IMR-90 (cell line): ENCODE measurements at regions not wholly inside any gene's neighbourhood (a gene's known extent, or its start where the extent isn't known, plus 50 kb on each side); places are given as distances from the start of the nearest gene placed in this dataset.

Experiments
- ATAC-seq: fragments of 200-7000 bp; cut with Tn5 transposase; 2 replicates; pipeline ENCODE4 v1.9.1; 2020; ENCODE audit warnings: low read depth, mild to moderate bottlenecking, moderate library complexity
- BruUV-seq: library from RNA; stranded (reverse); fragments of 400-500 nt; replicated peaks from 2 replicates; lab custom pipeline; 2021; lab: Mats Ljungman, UMichigan
- CTCF ChIA-PET: fragments of 300-600 bp; formaldehyde crosslinking; extraction: SDS; loops from one replicate; lab custom pipeline; 2021; ENCODE audit warnings: antibody characterized with exemption; lab: Yijun Ruan, JAX
- POLR2A ChIA-PET: fragments of 300-600 bp; sonication (Branson Sonifier 250); formaldehyde crosslinking; loops from one replicate; lab custom pipeline; 2022; ENCODE audit warnings: antibody characterized with exemption; ENCODE audit not compliant: unreplicated experiment; lab: Charles Lee
- DNase-seq: peaks from one replicate; pipeline ENCODE4 v3.0.0; 2013
- H2AFZ ChIP-seq: replicated peaks from 2 replicates; pipeline ENCODE3; 2013; ENCODE audit warnings: low read length, mild to moderate bottlenecking; ENCODE audit not compliant: poor library complexity
- H2AK5ac ChIP-seq: 2 replicates; pipeline ENCODE4 v1.6.1; 2013; ENCODE audit warnings: low read depth, low read length, inconsistent platforms
- H2AK9ac ChIP-seq: replicated peaks from 2 replicates; pipeline ENCODE3; 2013; ENCODE audit warnings: mild to moderate bottlenecking, low read depth, low read length, moderate library complexity; ENCODE audit not compliant: poor library complexity
- H2BK120ac ChIP-seq: 2 replicates; pipeline ENCODE4 v1.6.1; 2013; ENCODE audit warnings: low read depth, low read length, inconsistent platforms
- H2BK15ac ChIP-seq: 3 replicates; pipeline ENCODE4 v1.6.1; 2013; ENCODE audit warnings: low read depth, low read length, inconsistent platforms
- H2BK20ac ChIP-seq: 2 replicates; pipeline ENCODE4 v1.6.1; 2013; ENCODE audit warnings: low read depth, mild to moderate bottlenecking, inconsistent platforms, low read length, moderate library complexity
- H2BK5ac ChIP-seq: 2 replicates; pipeline ENCODE4 v1.6.1; 2013; ENCODE audit warnings: mild to moderate bottlenecking, low read depth, low read length, inconsistent platforms; ENCODE audit not compliant: poor library complexity, severe bottlenecking
- H3K14ac ChIP-seq: replicated peaks from 2 replicates; pipeline ENCODE4 v1.6.1; 2013; ENCODE audit warnings: low read depth, low read length, inconsistent platforms
- H3K18ac ChIP-seq: 2 replicates; pipeline ENCODE4 v1.6.1; 2013; ENCODE audit warnings: low read depth, low read length, control low read depth
- H3K23ac ChIP-seq: 2 replicates; pipeline ENCODE4 v1.6.1; 2013; ENCODE audit warnings: low read depth, low read length, inconsistent platforms
- H3K27ac ChIP-seq: 2 replicates; pipeline ENCODE4 v1.5.1; 2013; ENCODE audit warnings: mild to moderate bottlenecking, control low read depth, low read length; ENCODE audit not compliant: insufficient read depth
- H3K27me3 ChIP-seq: 2 replicates; pipeline ENCODE4 v1.6.1; 2013; ENCODE audit warnings: low read length; ENCODE audit not compliant: control insufficient read depth, insufficient read depth
- H3K36me3 ChIP-seq: 2 replicates; pipeline ENCODE4 v1.6.1; 2013; ENCODE audit warnings: low read length, mixed read lengths; ENCODE audit not compliant: control insufficient read depth, insufficient read depth
- H3K4ac ChIP-seq: 2 replicates; pipeline ENCODE4 v1.6.1; 2013; ENCODE audit warnings: low read depth, low read length, inconsistent platforms
- H3K4me1 ChIP-seq: 2 replicates; pipeline ENCODE4 v1.6.1; 2013; ENCODE audit warnings: low read length, mixed read lengths; ENCODE audit not compliant: control insufficient read depth, insufficient read depth
- H3K4me2 ChIP-seq: 2 replicates; pipeline ENCODE4 v1.6.1; 2013; ENCODE audit warnings: low read depth, mild to moderate bottlenecking, control low read depth, low read length, moderate library complexity
- H3K4me3 ChIP-seq: 2 replicates; pipeline ENCODE4 v1.5.1; 2013; ENCODE audit warnings: low read depth, mild to moderate bottlenecking, control low read depth, low read length, moderate library complexity; ENCODE audit not compliant: insufficient read depth
- H3K56ac ChIP-seq: 2 replicates; pipeline ENCODE4 v1.6.1; 2013; ENCODE audit warnings: low read length, inconsistent platforms; ENCODE audit not compliant: insufficient read depth; ENCODE audit errors: extremely low read depth
- H3K79me1 ChIP-seq, 2 experiments: 2 replicates each; pipeline ENCODE4 v1.6.1; 2013; ENCODE audit warnings: low read length in 2 of 2, inconsistent platforms in 1 of 2, low read depth in 1 of 2
- H3K9ac ChIP-seq: 2 replicates; pipeline ENCODE4 v1.6.1; 2013; ENCODE audit warnings: low read depth, low read length, control low read depth
- H3K9me1 ChIP-seq: 2 replicates; pipeline ENCODE4 v1.6.1; 2013; ENCODE audit warnings: low read length, inconsistent platforms; ENCODE audit not compliant: insufficient read depth
- H3K9me3 ChIP-seq: 2 replicates; pipeline ENCODE4 v1.6.1; 2013; ENCODE audit warnings: low read length; ENCODE audit not compliant: control insufficient read depth, insufficient read depth
- H4K20me1 ChIP-seq: 2 replicates; pipeline ENCODE4 v1.6.1; 2013; ENCODE audit warnings: low read length, inconsistent platforms; ENCODE audit not compliant: insufficient read depth
- H4K5ac ChIP-seq: 2 replicates; pipeline ENCODE4 v1.6.1; 2013; ENCODE audit warnings: mild to moderate bottlenecking, low read depth, low read length, control low read depth
- H4K8ac ChIP-seq, 2 experiments: 2 replicates each; pipeline ENCODE4 v1.6.1; 2013; ENCODE audit warnings: low read depth in 2 of 2, low read length in 2 of 2, control low read depth in 1 of 2, inconsistent platforms in 1 of 2
- H4K91ac ChIP-seq: 2 replicates; pipeline ENCODE4 v1.6.1; 2013; ENCODE audit warnings: low read depth, low read length, inconsistent platforms; ENCODE audit not compliant: insufficient read depth
- BHLHE40 ChIP-seq: fragments of 150-350 bp; IDR thresholded peaks from 2 replicates; pipeline ENCODE4 v1.6.1; 2016; ENCODE audit warnings: mild to moderate bottlenecking, low read depth, low read length
- RCOR1 ChIP-seq: IDR thresholded peaks from 2 replicates; pipeline ENCODE4 v1.6.1; 2012; ENCODE audit warnings: mild to moderate bottlenecking, low read length, improper control_type of control experiment; ENCODE audit not compliant: insufficient replicate concordance
- SMC3 ChIP-seq: fragments of 150-350 bp; IDR thresholded peaks from 2 replicates; pipeline ENCODE4 v1.6.1; 2016; ENCODE audit warnings: low read depth, mild to moderate bottlenecking, antibody characterized with exemption, low read length, moderate library complexity
- WGBS, 2 experiments: methylation state at CpG; one replicate each; pipeline versions ENCODE4 v1.1.5 to v1.1.7; 2013; ENCODE audit warnings: missing lambda C conversion rate in 2 of 2; ENCODE audit not compliant: insufficient read length in 1 of 2; ENCODE audit errors: extremely low coverage in 2 of 2; 5-methylcytosine and 5-hydroxymethylcytosine counted together
- dilution Hi-C: fragments of 300-500 bp; cut with HindIII; formaldehyde crosslinking; loops from one replicate; pipeline ENCODE4 v1.14.3; 2018; ENCODE audit warnings: low sequenced_read_pairs; ENCODE audit not compliant: unreplicated experiment
- in situ Hi-C: fragments of 300-500 bp; cut with MboI; formaldehyde crosslinking; loops from 3 replicates; pipeline ENCODE4 v1.14.3; 2019; ENCODE audit warnings: low sequenced_read_pairs, inconsistent platforms, mixed read lengths
- intact Hi-C: fragments of 100-400 bp; cut with micrococcal nuclease; formaldehyde crosslinking; loops from 2 replicates; pipeline ENCODE4 v1.10.0; 2022
- TF ChIP-seq, protein P1 (sequence below): conservative IDR thresholded peaks from 2 replicates; pipeline ENCODE4 v1.5.1; 2012; ENCODE audit warnings: mild to moderate bottlenecking, low read depth, low read length, improper control_type of control experiment

DNA sequence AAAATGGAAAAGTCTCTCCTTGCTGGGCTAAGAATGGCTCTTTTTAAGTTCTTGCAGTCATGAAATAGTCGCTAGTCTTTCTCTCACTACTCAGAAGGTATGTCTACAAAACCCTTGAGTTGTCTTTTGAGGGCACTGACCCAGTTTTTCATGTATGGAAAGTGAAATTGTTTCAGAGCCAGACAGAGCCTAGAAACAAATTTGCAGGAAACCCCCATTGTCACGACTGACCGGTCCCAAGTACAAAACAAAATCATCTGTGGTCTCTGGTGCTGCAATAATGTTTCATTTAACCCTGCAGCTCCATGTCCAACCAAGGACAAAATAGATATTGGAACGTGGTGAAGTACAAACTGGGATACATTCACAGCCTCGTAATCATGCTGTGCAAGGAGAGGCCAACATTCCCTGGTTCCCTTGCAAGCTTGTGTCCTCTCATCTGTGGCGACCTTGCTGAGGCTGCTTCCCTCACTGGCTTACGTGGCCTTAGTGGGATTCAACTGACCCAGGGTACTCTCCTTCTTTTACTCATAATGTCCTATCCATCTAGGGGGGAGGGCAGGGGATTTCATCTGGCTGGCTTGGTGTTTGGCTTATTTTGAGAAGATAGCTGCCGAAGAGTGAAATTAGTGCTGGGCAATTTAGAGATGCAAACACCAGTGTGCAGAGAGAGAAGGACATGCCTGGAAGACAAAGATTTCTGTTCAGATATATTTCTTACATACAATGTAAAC is 172.5 kb downstream of the IPMK start:
- no TSS peak for BruUV-seq
- H3K79me1 ChIP-seq, result no peaks in the 10 kb centered on the region
- no CpG with 5 or more reads among the region's 8 CpGs for WGBS, 2 experiments
- no peak overlapping the region for H4K8ac ChIP-seq
- POLR2A ChIA-PET, result no interaction called here
- no peak overlapping the region for H2BK5ac ChIP-seq
- TF ChIP-seq, protein P1, sequence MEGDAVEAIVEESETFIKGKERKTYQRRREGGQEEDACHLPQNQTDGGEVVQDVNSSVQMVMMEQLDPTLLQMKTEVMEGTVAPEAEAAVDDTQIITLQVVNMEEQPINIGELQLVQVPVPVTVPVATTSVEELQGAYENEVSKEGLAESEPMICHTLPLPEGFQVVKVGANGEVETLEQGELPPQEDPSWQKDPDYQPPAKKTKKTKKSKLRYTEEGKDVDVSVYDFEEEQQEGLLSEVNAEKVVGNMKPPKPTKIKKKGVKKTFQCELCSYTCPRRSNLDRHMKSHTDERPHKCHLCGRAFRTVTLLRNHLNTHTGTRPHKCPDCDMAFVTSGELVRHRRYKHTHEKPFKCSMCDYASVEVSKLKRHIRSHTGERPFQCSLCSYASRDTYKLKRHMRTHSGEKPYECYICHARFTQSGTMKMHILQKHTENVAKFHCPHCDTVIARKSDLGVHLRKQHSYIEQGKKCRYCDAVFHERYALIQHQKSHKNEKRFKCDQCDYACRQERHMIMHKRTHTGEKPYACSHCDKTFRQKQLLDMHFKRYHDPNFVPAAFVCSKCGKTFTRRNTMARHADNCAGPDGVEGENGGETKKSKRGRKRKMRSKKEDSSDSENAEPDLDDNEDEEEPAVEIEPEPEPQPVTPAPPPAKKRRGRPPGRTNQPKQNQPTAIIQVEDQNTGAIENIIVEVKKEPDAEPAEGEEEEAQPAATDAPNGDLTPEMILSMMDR, result no peak
- TF ChIP-seq RCOR1, result no peak
- TF ChIP-seq BHLHE40, result no peak
- TF ChIP-seq SMC3, result no peak
- no peaks in the 10 kb centered on the region for H3K9me1 ChIP-seq
- H3K9me3 ChIP-seq, result no peaks in the 10 kb centered on the region
- no peaks in the 10 kb centered on the region for H4K20me1 ChIP-seq
- no peak overlapping the region for H3K4me2 ChIP-seq
- no peaks in the 10 kb centered on the region for H3K36me3 ChIP-seq
- DNase-seq (no peak), ATAC-seq (no peak)
- H2BK120ac ChIP-seq, result no peak overlapping the region
- H3K27me3 ChIP-seq, result no peaks in the 10 kb centered on the region
- no peak overlapping the region for H3K4ac ChIP-seq
- no peak overlapping the region for H3K27ac ChIP-seq
- H3K56ac ChIP-seq, result no peak overlapping the region
- dilution Hi-C loops (no loop called here), in situ Hi-C loops (no loop called here), intact Hi-C loops (no loop called here)
- H3K4me3 ChIP-seq, result no peak overlapping the region
- H3K23ac ChIP-seq, result no peak overlapping the region
- H3K4me1 ChIP-seq, result no peaks in the 10 kb centered on the region
- no peak overlapping the region for H2BK15ac ChIP-seq
- H2AFZ ChIP-seq, result no peak overlapping the region
- H2AK5ac ChIP-seq, result no peak overlapping the region
- no peak overlapping the region for H3K14ac ChIP-seq
- H3K18ac ChIP-seq, result no peak overlapping the region
- H4K5ac ChIP-seq, result no peak overlapping the region
- H4K91ac ChIP-seq, result no peak overlapping the region
- CTCF ChIA-PET, result no interaction called here
- no peak overlapping the region for H2BK20ac ChIP-seq
- no peak overlapping the region for H2AK9ac ChIP-seq
- H3K9ac ChIP-seq, result no peak overlapping the region
